ENCODE measurements at regions not wholly inside any gene's neighbourhood (a gene's known extent, or its start where the extent isn't known, plus 50 kb on each side); places are given as distances from the start of the nearest gene placed in this dataset.
A peak's percentile ranks its signal among the peaks of the same experiment; 100 is the strongest.

GRCh38 chr3:184642631-184643285 is 69.1 kb downstream of the MAGEF1 start:
- H3K36me3 ChIP-seq = no peaks in the 10 kb centered on the region
- intact Hi-C loops (cut with DNase I; ENCODE audit: low total_unique reads) = no loop called here
- peaks cover 0 to 21% (median 20%) of the 10 kb centered on the region in 4 donors for H3K4me1 ChIP-seq
- H3K27ac ChIP-seq = no peak overlapping the region
- peak in 1 of 2 donors; percentile 69 for DNase-seq
- TF ChIP-seq EP300 (IDR thresholded peaks at IDR 0.05) = no peak
- TF ChIP-seq CTCF (IDR thresholded peaks at IDR 0.05) = no peak
- no peak for TF ChIP-seq POLR2A (IDR thresholded peaks at IDR 0.05)
- no peak for TF ChIP-seq POLR2AphosphoS5 (IDR thresholded peaks at IDR 0.05)
- WGBS, 5 donors = 75 to 84% (median 82%) methylated on average over 9 of the region's 9 CpGs
- H3K9me3 ChIP-seq = no peaks in the 10 kb centered on the region
- H3K27me3 ChIP-seq = no peaks in the 10 kb centered on the region
- H3K4me3 ChIP-seq = no peak overlapping the region

DNA sequence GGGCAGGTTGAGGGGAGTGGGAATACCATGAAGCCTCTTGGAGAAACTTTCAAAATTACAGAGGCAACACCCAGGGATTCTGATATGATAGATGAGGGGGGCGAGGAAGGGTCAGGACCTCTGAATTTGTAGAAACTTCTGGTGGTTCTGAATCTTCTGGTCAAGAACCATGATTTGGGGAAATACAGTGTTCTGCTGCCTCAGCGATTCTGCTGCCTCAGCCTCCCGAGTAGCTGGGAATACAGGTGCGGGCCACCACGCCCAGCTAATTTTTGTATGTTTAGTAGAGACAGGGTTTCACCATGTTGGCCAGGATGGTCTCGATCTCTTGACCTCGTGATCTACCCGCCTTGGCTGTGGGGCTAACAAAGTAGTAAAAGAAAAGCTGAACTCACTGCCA is 70.4 kb downstream of the MAGEF1 start:
- Histone ChIP-seq H3K36me3 (no peaks in the 10 kb centered on the region), H3K4me1 (peaks cover 0 to 31% (median 21%) of the 10 kb centered on the region in 4 donors), H3K27me3 (no peaks in the 10 kb centered on the region), H3K27ac (no peak overlapping the region), H3K9me3 (no peaks in the 10 kb centered on the region), H3K4me3 (no peak overlapping the region)
- TF ChIP-seq EP300 (IDR thresholded peaks at IDR 0.05) (no peak), CTCF (IDR thresholded peaks at IDR 0.05) (no peak), POLR2AphosphoS5 (IDR thresholded peaks at IDR 0.05) (no peak), POLR2A (IDR thresholded peaks at IDR 0.05) (no peak)
- 68 to 96% (median 94%) methylated on average over 8 of the region's 8 CpGs for WGBS, 5 donors
- intact Hi-C loops (cut with DNase I; ENCODE audit: low total_unique reads) = no loop called here
- DNase-seq = no peak

DNA sequence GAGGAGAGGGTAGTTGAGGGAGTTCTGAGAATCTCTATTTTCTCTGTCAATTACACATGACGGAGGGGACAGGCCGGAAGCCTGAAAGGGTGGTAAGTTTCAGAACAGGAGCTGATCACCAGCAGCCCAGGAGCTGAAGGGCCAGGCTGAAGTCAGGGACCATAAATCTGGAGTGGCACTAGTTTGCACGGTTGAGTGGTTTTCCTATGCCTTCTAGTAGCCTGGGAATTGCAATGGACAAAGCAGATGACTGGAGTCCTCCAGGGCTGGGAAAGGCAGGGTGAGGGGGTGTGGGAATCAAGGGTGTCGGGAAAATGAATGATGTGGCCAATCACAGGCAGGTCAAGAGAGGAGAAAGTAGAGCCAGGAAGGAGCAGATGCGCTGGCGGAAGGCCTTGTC is 72.5 kb downstream of the MAGEF1 start:
- Histone ChIP-seq H3K36me3 (no peaks in the 10 kb centered on the region), H3K27me3 (peaks cover 0 to 12% (median 0%) of the 10 kb centered on the region in 3 donors), H3K9me3 (no peaks in the 10 kb centered on the region), H3K4me1 (peaks cover 0 to 28% (median 3%) of the 10 kb centered on the region in 4 donors), H3K27ac (no peak overlapping the region), H3K4me3 (no peak overlapping the region)
- DNase-seq = no peak
- TF ChIP-seq CTCF (IDR thresholded peaks at IDR 0.05) (no peak), POLR2AphosphoS5 (IDR thresholded peaks at IDR 0.05) (no peak), POLR2A (IDR thresholded peaks at IDR 0.05) (no peak), EP300 (IDR thresholded peaks at IDR 0.05) (no peak)
- intact Hi-C loops (cut with DNase I; ENCODE audit: low total_unique reads) = no loop called here
- 91 to 97% (median 96%) methylated on average over 6 of the region's 6 CpGs for WGBS, 5 donors

DNA sequence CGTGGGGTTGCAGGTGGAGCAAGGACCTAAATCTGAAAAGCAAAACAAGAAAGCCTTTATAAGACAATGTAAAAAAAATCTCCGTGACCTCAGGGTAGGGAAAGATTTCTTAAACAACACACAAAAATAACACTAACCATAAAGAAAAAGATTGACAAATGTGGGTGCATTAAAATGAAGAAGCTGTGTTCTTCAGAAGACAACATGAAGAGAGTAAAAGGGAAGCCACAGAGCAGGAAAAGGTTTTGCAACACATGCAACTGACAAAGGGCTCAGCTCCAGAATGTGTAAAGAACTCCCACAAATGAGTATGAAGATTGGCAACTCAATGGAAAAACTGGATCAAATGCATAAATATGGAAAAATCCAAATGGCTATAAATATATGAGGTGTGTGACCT is 74.2 kb downstream of the MAGEF1 start:
- intact Hi-C loops (cut with DNase I; ENCODE audit: low total_unique reads) = no loop called here
- Histone ChIP-seq H3K4me3 (no peak overlapping the region), H3K4me1 (peaks cover 0 to 28% (median 4%) of the 10 kb centered on the region in 4 donors), H3K36me3 (no peaks in the 10 kb centered on the region), H3K27me3 (peaks cover 0 to 12% (median 0%) of the 10 kb centered on the region in 3 donors), H3K27ac (no peak overlapping the region), H3K9me3 (no peaks in the 10 kb centered on the region)
- 68 to 85% (median 80%) methylated on average over 2 of the region's 2 CpGs for WGBS, 5 donors
- TF ChIP-seq CTCF (IDR thresholded peaks at IDR 0.05) (no peak), POLR2A (IDR thresholded peaks at IDR 0.05) (no peak), EP300 (IDR thresholded peaks at IDR 0.05) (no peak)
- no peak for DNase-seq
